CD14-positive monocyte (primary cell): ENCODE measurements at regions not wholly inside any gene's neighbourhood (a gene's known extent, or its start where the extent isn't known, plus 50 kb on each side); places are given as distances from the start of the nearest gene placed in this dataset.

Source experiments
- DNase-seq, 3 donors: peaks; one replicate each; pipeline ENCODE4 v3.0.0-alpha.2; 2011 to 2022
- H2AFZ ChIP-seq: 2 replicates; pipeline ENCODE4 v1.6.0; 2012; ENCODE audit warnings: mild to moderate bottlenecking, low read depth, low read length, inconsistent platforms; ENCODE audit not compliant: insufficient read depth, poor library complexity, severe bottlenecking
- H3K27ac ChIP-seq, 2 donors: 1 replicate in 1 of 2; 2 replicates in 1 of 2; pipeline ENCODE4 v1.5.1; 2012 to 2013; ENCODE audit warnings: low read length in 2 of 2, control low read depth in 1 of 2, inconsistent platforms in 1 of 2, low read depth in 1 of 2, mild to moderate bottlenecking in 1 of 2
- H3K27me3 ChIP-seq, 2 donors: one replicate each; pipeline versions ENCODE4 v1.6.0 to v1.6.1; 2011 to 2013; ENCODE audit warnings: low read length in 2 of 2; ENCODE audit not compliant: control insufficient read depth in 2 of 2, insufficient read depth in 2 of 2
- H3K36me3 ChIP-seq, 2 donors: replicated peaks in 1 of 2; 1 replicate in 1 of 2; 2 replicates in 1 of 2; pipeline versions ENCODE4 v1.5.1 to v1.6.1; 2012 to 2013; ENCODE audit warnings: low read length in 2 of 2, control low read depth in 1 of 2, inconsistent platforms in 1 of 2, mild to moderate bottlenecking in 1 of 2; ENCODE audit not compliant: insufficient read depth in 2 of 2, control insufficient read depth in 1 of 2
- H3K4me1 ChIP-seq, 2 donors: 1 replicate in 1 of 2; 2 replicates in 1 of 2; pipeline versions ENCODE4 v1.5.1 to v1.6.1; 2012 to 2013; ENCODE audit warnings: low read length in 2 of 2, control low read depth in 1 of 2, inconsistent platforms in 1 of 2, mild to moderate bottlenecking in 1 of 2, moderate library complexity in 1 of 2; ENCODE audit not compliant: insufficient read depth in 2 of 2, control insufficient read depth in 1 of 2
- H3K4me2 ChIP-seq: replicated peaks from 2 replicates; pipeline ENCODE3; 2012; ENCODE audit warnings: low read length, moderate library complexity, mild to moderate bottlenecking; ENCODE audit not compliant: poor library complexity, severe bottlenecking; ENCODE audit errors: extremely low read depth
- H3K4me3 ChIP-seq, 3 experiments: fragments of 200-600 bp in 1 of 3; sonication (generic) in 1 of 3; replicated peaks in 1 of 3; 1 replicate in 2 of 3; 2 replicates in 1 of 3; pipeline ENCODE4 v1.5.1; 2011 to 2013; ENCODE audit warnings: low read length in 3 of 3, mild to moderate bottlenecking in 3 of 3, control low read depth in 2 of 3, low read depth in 2 of 3, inconsistent platforms in 1 of 3, moderate library complexity in 1 of 3
- H3K79me2 ChIP-seq: 2 replicates; pipeline ENCODE4 v1.6.0; 2012; ENCODE audit warnings: mild to moderate bottlenecking, control low read depth, inconsistent platforms, low read length, moderate library complexity; ENCODE audit not compliant: insufficient read depth
- H3K9ac ChIP-seq: 2 replicates; pipeline ENCODE4 v1.6.0; 2017; ENCODE audit warnings: low read length, mild to moderate bottlenecking; ENCODE audit not compliant: insufficient read depth, poor library complexity, severe bottlenecking
- H3K9me3 ChIP-seq, 2 donors: replicated peaks in 1 of 2; 1 replicate in 1 of 2; 2 replicates in 1 of 2; pipeline versions ENCODE4 v1.5.1 to v1.6.1; 2012 to 2013; ENCODE audit warnings: low read length in 2 of 2, control low read depth in 1 of 2; ENCODE audit not compliant: control insufficient read depth in 1 of 2, insufficient read depth in 1 of 2
- H4K20me1 ChIP-seq: 2 replicates; pipeline ENCODE4 v1.6.0; 2012; ENCODE audit warnings: mild to moderate bottlenecking, low read length, control low read depth, moderate library complexity; ENCODE audit not compliant: insufficient read depth
- H3K27ac Mint-ChIP-seq, 7 donors: one replicate each; pipeline ENCODE4 v1.8.0; 2020; ENCODE audit warnings: mild to moderate bottlenecking in 7 of 7, mixed read lengths in 7 of 7, moderate library complexity in 6 of 7, inconsistent platforms in 2 of 7
- H3K27me3 Mint-ChIP-seq, 3 donors: one replicate each; pipeline ENCODE4 v1.8.0; 2021 to 2022; ENCODE audit warnings: low read depth in 3 of 3, mild to moderate bottlenecking in 3 of 3, mixed read lengths in 3 of 3, moderate library complexity in 3 of 3, inconsistent platforms in 1 of 3
- H3K36me3 Mint-ChIP-seq, 2 donors: one replicate each; pipeline ENCODE4 v1.8.0; 2020; ENCODE audit warnings: mixed read lengths in 2 of 2, inconsistent platforms in 1 of 2, mild to moderate bottlenecking in 1 of 2
- H3K4me1 Mint-ChIP-seq: one replicate; pipeline ENCODE4 v1.8.0; 2020; ENCODE audit warnings: mild to moderate bottlenecking, mixed read lengths
- H3K4me3 Mint-ChIP-seq, 2 donors: one replicate each; pipeline ENCODE4 v1.8.0; 2020; ENCODE audit warnings: mild to moderate bottlenecking in 2 of 2, mixed read lengths in 2 of 2, moderate library complexity in 1 of 2
- H3K9me3 Mint-ChIP-seq, 7 donors: one replicate each; pipeline ENCODE4 v1.8.0; 2020 to 2022; ENCODE audit warnings: mixed read lengths in 7 of 7, mild to moderate bottlenecking in 6 of 7, moderate library complexity in 6 of 7, inconsistent platforms in 2 of 7
- CTCF ChIP-seq: fragments of 200-600 bp; IDR thresholded peaks from one replicate; pipeline ENCODE4 v1.8.0; 2022; ENCODE audit warnings: antibody characterized with exemption, mild to moderate bottlenecking
- WGBS: methylation state at CpG from one replicate; pipeline ENCODE4 v1.1.5; 2013; ENCODE audit warnings: missing lambda C conversion rate; ENCODE audit not compliant: insufficient coverage; 5-methylcytosine and 5-hydroxymethylcytosine counted together
- intact Hi-C, 2 donors: fragments of 100-400 bp; cut with micrococcal nuclease; formaldehyde crosslinking; loops; one replicate each; pipeline versions ENCODE4 v1.15.0 to v1.15.1; 2023

GRCh38 chr7:32204361-32205018, 134.3 kb upstream of the PDE1C start:
- Histone ChIP-seq H2AFZ (no peak overlapping the region), H3K36me3 (no peaks in the 10 kb centered on the region), H3K4me3 (no peak overlapping the region), H3K4me1 (no peaks in the 10 kb centered on the region), H3K9me3 (no peaks in the 10 kb centered on the region), H3K9ac (no peak overlapping the region), H4K20me1 (no peaks in the 10 kb centered on the region), H3K27me3 (no peaks in the 10 kb centered on the region), H3K4me2 (no peak overlapping the region), H3K27ac (no peak overlapping the region), H3K79me2 (no peaks in the 10 kb centered on the region)
- 32% methylated on average over 5 of the region's 9 CpGs for WGBS
- no peak for DNase-seq
- Mint-ChIP-seq H3K27me3 (peaks cover 0 to 3% (median 0%) of the 10 kb centered on the region in 3 donors), H3K4me3 (no peak overlapping the region), H3K36me3 (no peaks in the 10 kb centered on the region), H3K4me1 (no peaks in the 10 kb centered on the region), H3K27ac (no peak overlapping the region), H3K9me3 (peaks cover 0 to 5% (median 4%) of the 10 kb centered on the region in 7 donors)
- no peak for TF ChIP-seq CTCF
- intact Hi-C loops: loop anchor here (5.0 to 10.0 kb wide), 3 partner anchors 457 to 780 kb away; no protein-coding TSS in a partner anchor

- Histone ChIP-seq H3K4me3 (no peak overlapping the region), H4K20me1 (no peaks in the 10 kb centered on the region), H3K27me3 (no peaks in the 10 kb centered on the region), H3K36me3 (no peaks in the 10 kb centered on the region), H3K9me3 (peaks cover 0 to 5% of the 10 kb centered on the region in 2 donors), H3K4me1 (no peaks in the 10 kb centered on the region), H3K4me2 (no peak overlapping the region), H3K27ac (no peak overlapping the region), H3K79me2 (no peaks in the 10 kb centered on the region), H3K9ac (no peak overlapping the region), H2AFZ (no peak overlapping the region)
- DNase-seq: no peak
- no peak overlapping the region for H3K27ac Mint-ChIP-seq
- H3K36me3 Mint-ChIP-seq: no peaks in the 10 kb centered on the region
- intact Hi-C loops: loop anchor here (5.0 to 10.0 kb wide), 3 partner anchors 453 to 784 kb away; no protein-coding TSS in a partner anchor
- H3K4me1 Mint-ChIP-seq: no peaks in the 10 kb centered on the region
- no peak for TF ChIP-seq CTCF
- peaks cover 0 to 8% (median 4%) of the 10 kb centered on the region in 7 donors for H3K9me3 Mint-ChIP-seq
- no CpG with 5 or more reads among the region's 1 CpG for WGBS
- H3K4me3 Mint-ChIP-seq: no peak overlapping the region
- H3K27me3 Mint-ChIP-seq: peaks cover 0 to 2% (median 0%) of the 10 kb centered on the region in 3 donors
These were observed 130.4 kb upstream of the PDE1C start for GRCh38 chr7:32200646-32201045.
